ENCODE measurements at regions not wholly inside any gene's neighbourhood (a gene's known extent, or its start where the extent isn't known, plus 50 kb on each side); places are given as distances from the start of the nearest gene placed in this dataset.

DNA sequence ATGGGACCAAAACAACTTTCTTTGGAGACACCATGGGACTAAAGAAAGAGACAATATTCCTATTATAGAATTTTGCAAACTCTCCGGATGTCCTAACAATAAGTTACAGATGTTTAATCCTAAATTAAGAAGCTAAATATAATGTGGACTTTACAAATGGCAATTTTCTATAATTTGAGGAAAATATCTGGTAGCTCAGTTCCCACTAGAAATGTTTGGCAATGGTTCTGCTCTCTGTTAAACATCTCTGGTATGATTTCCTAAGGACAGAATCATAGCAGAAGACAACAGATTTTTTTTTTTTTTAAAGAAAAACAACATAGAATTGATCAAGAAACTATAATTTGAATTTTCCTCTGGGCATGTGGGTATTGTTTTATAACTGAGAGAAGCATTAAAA is 232.8 kb downstream of the ENC1 start (continued):
- TF ChIP-seq ZNF114 (tag by site-specific recombination; IDR thresholded peaks at IDR 0.05) (no peak), ZNF146 (tag by site-specific recombination; IDR thresholded peaks at IDR 0.05) (no peak), MEIS1 (CRISPR knock-in tag; IDR thresholded peaks at IDR 0.05; ENCODE audit: borderline replicate concordance) (no peak), ZNF341 (tag by site-specific recombination; IDR thresholded peaks at IDR 0.05; ENCODE audit: low read depth) (no peak), ZNF24 (tag by site-specific recombination; IDR thresholded peaks at IDR 0.05) (no peak), ZNF777 (tag by site-specific recombination; IDR thresholded peaks at IDR 0.05; ENCODE audit: borderline replicate concordance) (no peak), ZSCAN30 (tag by site-specific recombination; IDR thresholded peaks at IDR 0.05) (no peak)
- TF ChIP-seq, protein P1, sequence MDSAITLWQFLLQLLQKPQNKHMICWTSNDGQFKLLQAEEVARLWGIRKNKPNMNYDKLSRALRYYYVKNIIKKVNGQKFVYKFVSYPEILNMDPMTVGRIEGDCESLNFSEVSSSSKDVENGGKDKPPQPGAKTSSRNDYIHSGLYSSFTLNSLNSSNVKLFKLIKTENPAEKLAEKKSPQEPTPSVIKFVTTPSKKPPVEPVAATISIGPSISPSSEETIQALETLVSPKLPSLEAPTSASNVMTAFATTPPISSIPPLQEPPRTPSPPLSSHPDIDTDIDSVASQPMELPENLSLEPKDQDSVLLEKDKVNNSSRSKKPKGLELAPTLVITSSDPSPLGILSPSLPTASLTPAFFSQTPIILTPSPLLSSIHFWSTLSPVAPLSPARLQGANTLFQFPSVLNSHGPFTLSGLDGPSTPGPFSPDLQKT (IDR thresholded peaks at IDR 0.05; ENCODE audit: borderline replicate concordance, low read depth, low read length), result no peak

DNA sequence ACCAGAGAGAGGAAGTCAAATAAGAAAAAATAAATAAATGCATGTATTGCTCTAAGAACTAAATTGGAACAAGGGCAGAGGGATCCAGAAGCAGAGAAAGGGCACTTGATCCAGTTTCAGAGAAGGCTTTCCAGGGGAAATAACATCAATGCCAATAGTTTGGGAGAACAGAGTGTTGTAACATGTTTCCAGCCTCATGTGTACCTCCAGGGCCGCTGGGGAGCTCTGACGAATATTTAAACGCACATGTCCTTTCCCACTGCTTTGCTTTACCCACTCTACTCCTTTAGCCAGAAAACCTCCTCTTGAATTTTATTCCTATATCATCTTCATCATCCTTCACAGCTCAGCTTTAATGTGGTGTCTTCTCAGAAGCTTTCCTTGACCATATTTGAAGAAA is 233.7 kb downstream of the ENC1 start:
- ChIA-PET POLR2A (interaction anchor here (0.7 kb wide), 1 partner anchor 393 kb away, joined by 3 read pairs; no protein-coding TSS in a partner anchor), CTCF (interaction anchor here (1.1 to 1.2 kb wide), 3 partner anchors 9 to 13 kb away, joined by 3 to 4 read pairs (median 3); no protein-coding TSS in a partner anchor)
- H3K27ac ChIP-seq (ENCODE audit: extremely low read depth, low read depth, low read length), result no peak overlapping the region
- no peak overlapping the region for H3K4me3 ChIP-seq (ENCODE audit: low read depth, low read length)
- H3K4me1 ChIP-seq (ENCODE audit: control insufficient read depth, insufficient read depth, low read length), result peaks cover 5% of the 10 kb centered on the region; the same call in 1 of the 2 replicates
- H3K36me3 ChIP-seq (ENCODE audit: control insufficient read depth in 2 of 2, insufficient read depth in 1 of 2, low read length in 2 of 2), result no peaks in the 10 kb centered on the region
- TF ChIP-seq ZFP3 (tag by site-specific recombination; IDR thresholded peaks at IDR 0.05; ENCODE audit: low read depth) (no peak), ZNF792 (tag by site-specific recombination; IDR thresholded peaks at IDR 0.05) (no peak), ZNF658 (tag by site-specific recombination; IDR thresholded peaks at IDR 0.05) (no peak), ZNF837 (tag by site-specific recombination; IDR thresholded peaks at IDR 0.05) (no peak)
- TF ChIP-seq, protein P2, sequence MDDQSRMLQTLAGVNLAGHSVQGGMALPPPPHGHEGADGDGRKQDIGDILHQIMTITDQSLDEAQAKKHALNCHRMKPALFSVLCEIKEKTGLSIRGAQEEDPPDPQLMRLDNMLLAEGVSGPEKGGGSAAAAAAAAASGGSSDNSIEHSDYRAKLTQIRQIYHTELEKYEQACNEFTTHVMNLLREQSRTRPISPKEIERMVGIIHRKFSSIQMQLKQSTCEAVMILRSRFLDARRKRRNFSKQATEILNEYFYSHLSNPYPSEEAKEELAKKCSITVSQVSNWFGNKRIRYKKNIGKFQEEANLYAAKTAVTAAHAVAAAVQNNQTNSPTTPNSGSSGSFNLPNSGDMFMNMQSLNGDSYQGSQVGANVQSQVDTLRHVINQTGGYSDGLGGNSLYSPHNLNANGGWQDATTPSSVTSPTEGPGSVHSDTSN (CRISPR knock-in tag; IDR thresholded peaks at IDR 0.05), result no peak
- TF ChIP-seq, protein P3, sequence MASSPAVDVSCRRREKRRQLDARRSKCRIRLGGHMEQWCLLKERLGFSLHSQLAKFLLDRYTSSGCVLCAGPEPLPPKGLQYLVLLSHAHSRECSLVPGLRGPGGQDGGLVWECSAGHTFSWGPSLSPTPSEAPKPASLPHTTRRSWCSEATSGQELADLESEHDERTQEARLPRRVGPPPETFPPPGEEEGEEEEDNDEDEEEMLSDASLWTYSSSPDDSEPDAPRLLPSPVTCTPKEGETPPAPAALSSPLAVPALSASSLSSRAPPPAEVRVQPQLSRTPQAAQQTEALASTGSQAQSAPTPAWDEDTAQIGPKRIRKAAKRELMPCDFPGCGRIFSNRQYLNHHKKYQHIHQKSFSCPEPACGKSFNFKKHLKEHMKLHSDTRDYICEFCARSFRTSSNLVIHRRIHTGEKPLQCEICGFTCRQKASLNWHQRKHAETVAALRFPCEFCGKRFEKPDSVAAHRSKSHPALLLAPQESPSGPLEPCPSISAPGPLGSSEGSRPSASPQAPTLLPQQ (tag by site-specific recombination; IDR thresholded peaks at IDR 0.05), result no peak
- TF ChIP-seq, protein P4, sequence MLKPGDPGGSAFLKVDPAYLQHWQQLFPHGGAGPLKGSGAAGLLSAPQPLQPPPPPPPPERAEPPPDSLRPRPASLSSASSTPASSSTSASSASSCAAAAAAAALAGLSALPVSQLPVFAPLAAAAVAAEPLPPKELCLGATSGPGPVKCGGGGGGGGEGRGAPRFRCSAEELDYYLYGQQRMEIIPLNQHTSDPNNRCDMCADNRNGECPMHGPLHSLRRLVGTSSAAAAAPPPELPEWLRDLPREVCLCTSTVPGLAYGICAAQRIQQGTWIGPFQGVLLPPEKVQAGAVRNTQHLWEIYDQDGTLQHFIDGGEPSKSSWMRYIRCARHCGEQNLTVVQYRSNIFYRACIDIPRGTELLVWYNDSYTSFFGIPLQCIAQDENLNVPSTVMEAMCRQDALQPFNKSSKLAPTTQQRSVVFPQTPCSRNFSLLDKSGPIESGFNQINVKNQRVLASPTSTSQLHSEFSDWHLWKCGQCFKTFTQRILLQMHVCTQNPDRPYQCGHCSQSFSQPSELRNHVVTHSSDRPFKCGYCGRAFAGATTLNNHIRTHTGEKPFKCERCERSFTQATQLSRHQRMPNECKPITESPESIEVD (tag by site-specific recombination; IDR thresholded peaks at IDR 0.05), result no peak
- no peaks in the 10 kb centered on the region for H3K9me3 ChIP-seq (ENCODE audit: control insufficient read depth, insufficient read depth, low read depth, low read length)

DNA sequence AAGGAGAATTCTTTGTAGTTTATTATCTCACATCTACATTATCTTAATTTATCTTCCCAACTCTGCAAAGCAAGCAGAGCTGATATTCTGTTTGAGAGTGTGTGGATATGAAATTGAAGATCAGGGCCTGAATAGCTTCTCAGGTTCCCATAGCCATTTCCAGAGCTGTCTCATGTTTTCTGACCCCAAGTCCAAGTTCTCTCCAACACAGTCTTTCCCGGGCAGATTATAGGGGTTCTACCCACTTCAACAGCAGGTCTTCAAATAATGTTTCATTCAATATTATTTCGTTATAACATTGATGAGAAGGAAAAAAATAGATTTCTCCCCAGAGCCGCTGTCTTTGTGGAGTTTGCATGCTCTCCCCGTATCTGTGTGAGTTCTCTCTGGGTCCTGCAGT is 234.9 kb downstream of the ENC1 start:
- ChIA-PET POLR2A (no interaction called here), CTCF (interaction anchor here (0.9 to 1.4 kb wide), 3 partner anchors 10 to 236 kb away, joined by 4 to 7 read pairs (median 4); no protein-coding TSS in a partner anchor)
- peaks cover 8% of the 10 kb centered on the region; the same call in 1 of the 2 replicates for H3K4me1 ChIP-seq (ENCODE audit: control insufficient read depth, insufficient read depth, low read length)
- no peaks in the 10 kb centered on the region for H3K36me3 ChIP-seq (ENCODE audit: control insufficient read depth in 2 of 2, insufficient read depth in 1 of 2, low read length in 2 of 2)
- no peaks in the 10 kb centered on the region for H3K9me3 ChIP-seq (ENCODE audit: control insufficient read depth, insufficient read depth, low read depth, low read length)
- H3K27ac ChIP-seq (ENCODE audit: extremely low read depth, low read depth, low read length), result no peak overlapping the region
- H3K4me3 ChIP-seq (ENCODE audit: low read depth, low read length), result no peak overlapping the region
- TF ChIP-seq PRDM1 (tag by site-specific recombination; IDR thresholded peaks at IDR 0.05) (no peak), ZNF274 (IDR thresholded peaks at IDR 0.05; ENCODE audit: low read length) (no peak), ZNF274 (tag by site-specific recombination; IDR thresholded peaks at IDR 0.05; ENCODE audit: borderline replicate concordance) (no peak; the same call in 1 of the 2 replicates), RBAK (tag by site-specific recombination; IDR thresholded peaks at IDR 0.05) (no peak), MZF1 (tag by site-specific recombination; IDR thresholded peaks at IDR 0.05; ENCODE audit: borderline replicate concordance) (no peak), ZNF670 (tag by site-specific recombination; IDR thresholded peaks at IDR 0.05; ENCODE audit: low read depth) (no peak), ZNF350 (tag by site-specific recombination; IDR thresholded peaks at IDR 0.05) (no peak), ZNF157 (tag by site-specific recombination; IDR thresholded peaks at IDR 0.05) (no peak), GFI1B (tag by site-specific recombination; IDR thresholded peaks at IDR 0.05) (no peak), ZNF677 (tag by site-specific recombination; IDR thresholded peaks at IDR 0.05) (no peak), ZNF174 (tag by site-specific recombination; IDR thresholded peaks at IDR 0.05) (no peak)
- TF ChIP-seq, protein P5, sequence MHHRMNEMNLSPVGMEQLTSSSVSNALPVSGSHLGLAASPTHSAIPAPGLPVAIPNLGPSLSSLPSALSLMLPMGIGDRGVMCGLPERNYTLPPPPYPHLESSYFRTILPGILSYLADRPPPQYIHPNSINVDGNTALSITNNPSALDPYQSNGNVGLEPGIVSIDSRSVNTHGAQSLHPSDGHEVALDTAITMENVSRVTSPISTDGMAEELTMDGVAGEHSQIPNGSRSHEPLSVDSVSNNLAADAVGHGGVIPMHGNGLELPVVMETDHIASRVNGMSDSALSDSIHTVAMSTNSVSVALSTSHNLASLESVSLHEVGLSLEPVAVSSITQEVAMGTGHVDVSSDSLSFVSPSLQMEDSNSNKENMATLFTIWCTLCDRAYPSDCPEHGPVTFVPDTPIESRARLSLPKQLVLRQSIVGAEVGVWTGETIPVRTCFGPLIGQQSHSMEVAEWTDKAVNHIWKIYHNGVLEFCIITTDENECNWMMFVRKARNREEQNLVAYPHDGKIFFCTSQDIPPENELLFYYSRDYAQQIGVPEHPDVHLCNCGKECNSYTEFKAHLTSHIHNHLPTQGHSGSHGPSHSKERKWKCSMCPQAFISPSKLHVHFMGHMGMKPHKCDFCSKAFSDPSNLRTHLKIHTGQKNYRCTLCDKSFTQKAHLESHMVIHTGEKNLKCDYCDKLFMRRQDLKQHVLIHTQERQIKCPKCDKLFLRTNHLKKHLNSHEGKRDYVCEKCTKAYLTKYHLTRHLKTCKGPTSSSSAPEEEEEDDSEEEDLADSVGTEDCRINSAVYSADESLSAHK (tag by site-specific recombination; IDR thresholded peaks at IDR 0.05), result no peak

Measured in HEK293 (cell line).